PC-3 (cell line): ENCODE measurements at regions not wholly inside any gene's neighbourhood (a gene's known extent, or its start where the extent isn't known, plus 50 kb on each side); places are given as distances from the start of the nearest gene placed in this dataset.

ENCODE experiments used
- EZH2 ChIP-seq: fragments of 300-600 bp; sonication (generic); IDR thresholded peaks from one replicate; pipeline ENCODE4 v1.6.1; 2017; ENCODE audit warnings: antibody characterized with exemption, mild to moderate bottlenecking, low read length; ENCODE audit not compliant: unreplicated experiment
- EZH2phosphoT487 ChIP-seq: fragments of 300-600 bp; sonication (generic); IDR thresholded peaks from 2 replicates; pipeline ENCODE4 v1.6.1; 2018; ENCODE audit warnings: mild to moderate bottlenecking, antibody characterized with exemption, low read length, borderline replicate concordance
- TF ChIP-seq, protein P1 (sequence below): fragments of 300-600 bp; sonication (generic); conservative IDR thresholded peaks from 2 replicates; pipeline ENCODE4 v1.5.1; 2017; ENCODE audit warnings: antibody characterized with exemption, low read depth, mild to moderate bottlenecking, low read length

DNA sequence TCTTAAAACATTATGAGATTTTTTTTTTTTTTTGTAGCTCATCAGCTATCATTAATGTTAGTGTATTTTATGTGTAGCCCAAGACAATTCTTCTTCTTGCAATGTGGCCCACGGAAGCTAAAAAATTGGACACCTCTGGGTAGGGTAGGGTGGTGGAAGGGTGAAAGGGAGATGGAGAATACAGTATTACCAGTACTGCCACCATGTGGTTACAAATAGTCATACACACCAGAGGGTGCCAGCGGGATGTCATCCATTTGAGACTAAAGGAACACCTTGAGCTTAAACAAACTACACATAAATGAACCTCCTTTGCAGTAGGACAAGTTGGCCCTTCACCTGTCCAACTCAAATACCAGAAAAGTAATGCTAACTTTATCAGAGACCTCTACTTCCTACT, 601.9 kb downstream of the HTR1B start:
- TF ChIP-seq, protein P1, sequence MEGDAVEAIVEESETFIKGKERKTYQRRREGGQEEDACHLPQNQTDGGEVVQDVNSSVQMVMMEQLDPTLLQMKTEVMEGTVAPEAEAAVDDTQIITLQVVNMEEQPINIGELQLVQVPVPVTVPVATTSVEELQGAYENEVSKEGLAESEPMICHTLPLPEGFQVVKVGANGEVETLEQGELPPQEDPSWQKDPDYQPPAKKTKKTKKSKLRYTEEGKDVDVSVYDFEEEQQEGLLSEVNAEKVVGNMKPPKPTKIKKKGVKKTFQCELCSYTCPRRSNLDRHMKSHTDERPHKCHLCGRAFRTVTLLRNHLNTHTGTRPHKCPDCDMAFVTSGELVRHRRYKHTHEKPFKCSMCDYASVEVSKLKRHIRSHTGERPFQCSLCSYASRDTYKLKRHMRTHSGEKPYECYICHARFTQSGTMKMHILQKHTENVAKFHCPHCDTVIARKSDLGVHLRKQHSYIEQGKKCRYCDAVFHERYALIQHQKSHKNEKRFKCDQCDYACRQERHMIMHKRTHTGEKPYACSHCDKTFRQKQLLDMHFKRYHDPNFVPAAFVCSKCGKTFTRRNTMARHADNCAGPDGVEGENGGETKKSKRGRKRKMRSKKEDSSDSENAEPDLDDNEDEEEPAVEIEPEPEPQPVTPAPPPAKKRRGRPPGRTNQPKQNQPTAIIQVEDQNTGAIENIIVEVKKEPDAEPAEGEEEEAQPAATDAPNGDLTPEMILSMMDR = peak; percentile 29; the same call in 1 of the 2 replicates
- no peak for TF ChIP-seq EZH2
- TF ChIP-seq EZH2phosphoT487 = no peak
